GM19328 (cell line): ENCODE measurements at regions not wholly inside any gene's neighbourhood (a gene's known extent, or its start where the extent isn't known, plus 50 kb on each side); places are given as distances from the start of the nearest gene placed in this dataset.

Source experiments
- ATAC-seq: cut with Tn5 transposase; IDR thresholded peaks from one replicate; pipeline ENCODE4 v1.9.1; 2021; ENCODE audit warnings: mild to moderate bottlenecking, moderate library complexity; ENCODE audit not compliant: unreplicated experiment

GRCh38 chr14:29265852-29266251, 499.3 kb downstream of the FOXG1 start:
- ATAC-seq, result no peak

- no peak for ATAC-seq
Measured at GRCh38 chr14:29271669-29272068, 505.1 kb downstream of the FOXG1 start.

- ATAC-seq, result no peak
Measured at GRCh38 chr14:29273513-29273912, 506.9 kb downstream of the FOXG1 start.

- no peak for ATAC-seq
Measured at GRCh38 chr14:29274890-29275596, 508.5 kb downstream of the FOXG1 start.

- no peak for ATAC-seq
Measured at GRCh38 chr14:29278301-29279263, 512.0 kb downstream of the FOXG1 start.

GRCh38 chr14:29282169-29282568, 515.6 kb downstream of the FOXG1 start:
- no peak for ATAC-seq

- ATAC-seq, result no peak
Measured at GRCh38 chr14:29290441-29290840, 523.9 kb downstream of the FOXG1 start.

- no peak for ATAC-seq
Measured at GRCh38 chr14:29299372-29299771, 532.8 kb downstream of the FOXG1 start.

- no peak for ATAC-seq
Measured at GRCh38 chr14:29301571-29301970, 535.0 kb downstream of the FOXG1 start.

GRCh38 chr14:29310210-29310609, 543.6 kb downstream of the FOXG1 start:
- ATAC-seq, result no peak

GRCh38 chr14:29310757-29311156, 544.2 kb downstream of the FOXG1 start:
- ATAC-seq, result no peak

GRCh38 chr14:29311983-29312382, 545.4 kb downstream of the FOXG1 start:
- ATAC-seq, result no peak

GRCh38 chr14:29316936-29317335, 550.3 kb downstream of the FOXG1 start:
- ATAC-seq, result no peak

- ATAC-seq, result no peak
Measured at GRCh38 chr14:29317423-29317822, 550.8 kb downstream of the FOXG1 start.

- ATAC-seq, result no peak
Measured at GRCh38 chr14:29320286-29320685, 553.7 kb downstream of the FOXG1 start.

GRCh38 chr14:29321646-29322045, 555.1 kb downstream of the FOXG1 start:
- ATAC-seq, result no peak

GRCh38 chr14:29339494-29340172, 573.0 kb downstream of the FOXG1 start:
- ATAC-seq, result no peak

GRCh38 chr14:29348504-29348903, 579.1 kb downstream of the PRKD1 start:
- ATAC-seq, result no peak

GRCh38 chr14:29350496-29350895, 577.2 kb downstream of the PRKD1 start:
- no peak for ATAC-seq

- no peak for ATAC-seq
Measured at GRCh38 chr14:29351996-29352705, 575.5 kb downstream of the PRKD1 start.

- no peak for ATAC-seq
Measured at GRCh38 chr14:29352706-29353080, 575.0 kb downstream of the PRKD1 start.
